Caco-2 (cell line): ENCODE measurements at regions not wholly inside any gene's neighbourhood (a gene's known extent, or its start where the extent isn't known, plus 50 kb on each side); places are given as distances from the start of the nearest gene placed in this dataset.

Experiments
- BruUV-seq: library from RNA; stranded (reverse); fragments of 400-500 nt; replicated peaks from 2 replicates; lab custom pipeline; 2021; lab: Mats Ljungman, UMichigan
- CTCF ChIA-PET: fragments of 300-600 bp; sonication (Branson Sonifier 250); formaldehyde crosslinking; loops from one replicate; lab custom pipeline; 2022; ENCODE audit warnings: antibody characterized with exemption; lab: Charles Lee
- POLR2A ChIA-PET: fragments of 300-600 bp; sonication (Branson Sonifier 250); formaldehyde crosslinking; loops from one replicate; lab custom pipeline; 2022; ENCODE audit warnings: antibody characterized with exemption; lab: Charles Lee
- DNase-seq, 2 experiments: peaks; one replicate each; pipeline versions ENCODE4 v3.0.0 to v3.0.0-alpha.2; 2020 to 2022
- H3K27me3 ChIP-seq: replicated peaks from 2 replicates; pipeline ENCODE4 v1.6.0; 2011; ENCODE audit warnings: low read length; ENCODE audit not compliant: control insufficient read depth, insufficient read depth
- H3K36me3 ChIP-seq: 2 replicates; pipeline ENCODE4 v1.5.1; 2011; ENCODE audit warnings: low read length; ENCODE audit not compliant: control insufficient read depth, insufficient read depth
- H3K4me1 ChIP-seq: fragments of 250-450 bp; sonication (Bioruptor Pico); 2 replicates; pipeline ENCODE4 v1.5.1; 2020; ENCODE audit warnings: mild to moderate bottlenecking
- H3K4me3 ChIP-seq: 2 replicates; pipeline ENCODE4 v1.5.1; 2011; ENCODE audit warnings: low read depth, mild to moderate bottlenecking, control low read depth, low read length
- H3K9me3 ChIP-seq: fragments of 250-450 bp; sonication (Bioruptor Pico); 2 replicates; pipeline ENCODE4 v1.5.1; 2020; ENCODE audit warnings: mild to moderate bottlenecking, moderate library complexity
- H3K27ac Mint-ChIP-seq: one replicate; pipeline ENCODE4 v1.8.0; 2022; ENCODE audit warnings: mixed read lengths; ENCODE audit not compliant: unreplicated experiment
- H3K27me3 Mint-ChIP-seq: one replicate; pipeline ENCODE4 v1.8.0; 2022; ENCODE audit warnings: mixed read lengths; ENCODE audit not compliant: insufficient read depth, unreplicated experiment
- H3K36me3 Mint-ChIP-seq: one replicate; pipeline ENCODE4 v1.8.0; 2022; ENCODE audit warnings: mild to moderate bottlenecking, mixed read lengths; ENCODE audit not compliant: insufficient read depth, unreplicated experiment
- H3K4me1 Mint-ChIP-seq: one replicate; pipeline ENCODE4 v1.8.0; 2022; ENCODE audit warnings: low read depth, mixed read lengths; ENCODE audit not compliant: unreplicated experiment
- H3K4me3 Mint-ChIP-seq: one replicate; pipeline ENCODE4 v1.8.0; 2022; ENCODE audit warnings: mild to moderate bottlenecking, moderate library complexity, mixed read lengths; ENCODE audit not compliant: unreplicated experiment
- H3K9me3 Mint-ChIP-seq: one replicate; pipeline ENCODE4 v1.8.0; 2022; ENCODE audit warnings: mixed read lengths; ENCODE audit not compliant: unreplicated experiment
- intact Hi-C: fragments of 100-400 bp; cut with micrococcal nuclease; formaldehyde crosslinking; loops from one replicate; pipeline ENCODE4 v1.10.0; 2022; ENCODE audit not compliant: unreplicated experiment
- TF ChIP-seq, protein P1 (sequence below), 2 experiments: fragments of 200-600 bp in 1 of 2; IDR thresholded peaks; 1 replicate in 1 of 2; 2 replicates in 1 of 2; pipeline versions ENCODE4 v1.5.1 to v1.8.0; 2011 to 2022; ENCODE audit warnings: antibody characterized with exemption in 1 of 2, control low read depth in 1 of 2, inconsistent platforms in 1 of 2, low read depth in 1 of 2, low read length in 1 of 2, mild to moderate bottlenecking in 1 of 2, moderate library complexity in 1 of 2; ENCODE audit not compliant: insufficient read depth in 1 of 2, severe bottlenecking in 1 of 2, unreplicated experiment in 1 of 2

DNA sequence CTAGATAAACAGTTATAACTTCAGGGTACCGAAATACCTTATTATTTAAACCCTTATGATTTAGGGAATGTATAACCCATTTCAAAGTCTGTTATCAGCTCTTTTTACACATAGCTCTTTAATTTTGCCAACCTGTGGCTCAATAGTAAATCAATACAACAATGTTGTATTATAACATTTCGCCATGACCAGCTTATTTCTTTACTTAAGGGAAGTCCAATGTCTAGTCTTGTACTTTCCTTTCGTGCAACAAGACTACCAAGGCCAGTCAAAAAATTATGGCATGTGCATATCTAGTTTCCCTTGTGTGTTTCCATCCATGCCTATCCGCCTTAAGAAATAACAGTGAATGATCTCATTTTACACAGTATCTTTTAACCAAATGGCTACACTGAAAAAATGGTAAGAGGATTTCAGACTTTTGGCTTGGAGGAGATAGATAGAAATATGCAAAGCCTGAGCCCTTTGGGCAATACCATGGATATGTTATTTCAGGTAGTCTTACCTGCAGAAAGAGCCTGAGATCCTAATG, 239.5 kb upstream of the RPS23 start:
- Mint-ChIP-seq H3K36me3 (no peaks in the 10 kb centered on the region), H3K27ac (no peak overlapping the region), H3K9me3 (peaks cover 10% of the 10 kb centered on the region), H3K4me3 (no peak overlapping the region), H3K27me3 (no peaks in the 10 kb centered on the region), H3K4me1 (peaks cover 9% of the 10 kb centered on the region)
- Histone ChIP-seq H3K36me3 (no peaks in the 10 kb centered on the region), H3K27me3 (no peaks in the 10 kb centered on the region), H3K9me3 (no peaks in the 10 kb centered on the region), H3K4me1 (no peaks in the 10 kb centered on the region; the same call in 1 of the 2 replicates), H3K4me3 (no peak overlapping the region)
- intact Hi-C loops: no loop called here
- BruUV-seq: no TSS peak
- ChIA-PET CTCF (no interaction called here), POLR2A (no interaction called here)
- DNase-seq: no peak
- TF ChIP-seq, protein P1, sequence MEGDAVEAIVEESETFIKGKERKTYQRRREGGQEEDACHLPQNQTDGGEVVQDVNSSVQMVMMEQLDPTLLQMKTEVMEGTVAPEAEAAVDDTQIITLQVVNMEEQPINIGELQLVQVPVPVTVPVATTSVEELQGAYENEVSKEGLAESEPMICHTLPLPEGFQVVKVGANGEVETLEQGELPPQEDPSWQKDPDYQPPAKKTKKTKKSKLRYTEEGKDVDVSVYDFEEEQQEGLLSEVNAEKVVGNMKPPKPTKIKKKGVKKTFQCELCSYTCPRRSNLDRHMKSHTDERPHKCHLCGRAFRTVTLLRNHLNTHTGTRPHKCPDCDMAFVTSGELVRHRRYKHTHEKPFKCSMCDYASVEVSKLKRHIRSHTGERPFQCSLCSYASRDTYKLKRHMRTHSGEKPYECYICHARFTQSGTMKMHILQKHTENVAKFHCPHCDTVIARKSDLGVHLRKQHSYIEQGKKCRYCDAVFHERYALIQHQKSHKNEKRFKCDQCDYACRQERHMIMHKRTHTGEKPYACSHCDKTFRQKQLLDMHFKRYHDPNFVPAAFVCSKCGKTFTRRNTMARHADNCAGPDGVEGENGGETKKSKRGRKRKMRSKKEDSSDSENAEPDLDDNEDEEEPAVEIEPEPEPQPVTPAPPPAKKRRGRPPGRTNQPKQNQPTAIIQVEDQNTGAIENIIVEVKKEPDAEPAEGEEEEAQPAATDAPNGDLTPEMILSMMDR (IDR thresholded peaks at IDR 0.05; ENCODE audit: insufficient read depth in 1 of 2, low read depth in 1 of 2, low read length in 1 of 2, severe bottlenecking in 1 of 2, unreplicated experiment in 1 of 2): no peak

DNA sequence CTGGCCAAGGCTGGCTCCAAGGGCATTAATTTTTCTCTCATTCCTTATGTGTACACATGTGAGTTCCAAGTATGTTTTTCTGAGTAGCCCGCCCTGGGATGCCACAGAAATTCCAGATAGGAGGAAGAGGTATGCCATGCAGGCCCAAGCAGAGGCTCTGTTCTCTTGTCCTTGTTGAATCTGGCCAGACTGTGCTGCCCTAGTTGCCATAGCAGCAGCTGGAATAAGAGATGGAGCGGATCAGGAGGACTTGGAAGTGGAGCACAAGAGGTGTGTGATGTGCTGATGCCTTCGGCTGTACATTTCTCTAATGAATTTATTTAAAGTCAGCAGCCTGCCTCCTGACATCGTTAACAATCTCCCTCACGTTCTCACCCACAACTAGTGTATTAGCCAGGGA, 235.6 kb upstream of the RPS23 start:
- no peak for DNase-seq
- H3K9me3 ChIP-seq: no peaks in the 10 kb centered on the region
- no peaks in the 10 kb centered on the region for H3K27me3 Mint-ChIP-seq
- H3K4me1 ChIP-seq: no peaks in the 10 kb centered on the region; the same call in 1 of the 2 replicates
- TF ChIP-seq, protein P1 (IDR thresholded peaks at IDR 0.05; ENCODE audit: insufficient read depth in 1 of 2, low read depth in 1 of 2, low read length in 1 of 2, severe bottlenecking in 1 of 2, unreplicated experiment in 1 of 2): no peak
- no peak overlapping the region for H3K4me3 ChIP-seq
- H3K36me3 ChIP-seq: no peaks in the 10 kb centered on the region
- H3K27me3 ChIP-seq: no peaks in the 10 kb centered on the region
- H3K36me3 Mint-ChIP-seq: no peaks in the 10 kb centered on the region
- intact Hi-C loops: no loop called here
- no TSS peak for BruUV-seq
- ChIA-PET CTCF (no interaction called here), POLR2A (no interaction called here)
- peaks cover 3% of the 10 kb centered on the region for H3K9me3 Mint-ChIP-seq
- no peak overlapping the region for H3K4me3 Mint-ChIP-seq
- H3K27ac Mint-ChIP-seq: no peak overlapping the region
- H3K4me1 Mint-ChIP-seq: no peaks in the 10 kb centered on the region

DNA sequence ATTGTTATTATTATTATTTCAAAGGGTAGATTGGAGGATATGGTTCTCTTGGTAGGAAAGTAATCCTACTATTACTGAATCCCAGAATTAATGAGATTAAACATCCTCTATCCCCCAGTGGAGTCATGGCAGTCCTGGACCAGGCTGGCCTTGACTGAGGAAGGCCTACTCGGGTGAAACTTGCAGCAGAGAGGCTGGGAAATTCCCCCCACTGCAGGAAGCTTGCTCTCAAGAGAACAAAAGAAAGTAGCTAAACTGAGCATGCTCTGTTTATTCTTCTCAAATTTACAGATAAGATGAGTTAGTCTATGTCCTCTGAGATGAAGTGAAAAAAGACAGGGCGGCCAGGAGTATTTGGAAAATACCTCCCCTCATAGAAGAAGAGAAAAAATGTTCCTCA, 233.9 kb upstream of the RPS23 start:
- Mint-ChIP-seq H3K4me1 (no peaks in the 10 kb centered on the region), H3K27me3 (no peaks in the 10 kb centered on the region), H3K9me3 (peaks cover 14% of the 10 kb centered on the region), H3K4me3 (no peak overlapping the region), H3K36me3 (no peaks in the 10 kb centered on the region), H3K27ac (no peak overlapping the region)
- H3K4me3 ChIP-seq: no peak overlapping the region
- no peaks in the 10 kb centered on the region; the same call in 1 of the 2 replicates for H3K4me1 ChIP-seq
- no peak for DNase-seq
- ChIA-PET POLR2A (no interaction called here), CTCF (no interaction called here)
- H3K36me3 ChIP-seq: no peaks in the 10 kb centered on the region
- H3K27me3 ChIP-seq: no peaks in the 10 kb centered on the region
- no TSS peak for BruUV-seq
- intact Hi-C loops: no loop called here
- TF ChIP-seq, protein P1 (IDR thresholded peaks at IDR 0.05; ENCODE audit: insufficient read depth in 1 of 2, low read depth in 1 of 2, low read length in 1 of 2, severe bottlenecking in 1 of 2, unreplicated experiment in 1 of 2): no peak
- H3K9me3 ChIP-seq: no peaks in the 10 kb centered on the region
